HG02763 (cell line): ENCODE measurements at regions not wholly inside any gene's neighbourhood (a gene's known extent, or its start where the extent isn't known, plus 50 kb on each side); places are given as distances from the start of the nearest gene placed in this dataset.

ENCODE experiments used
- ATAC-seq: cut with Tn5 transposase; IDR thresholded peaks from one replicate; pipeline ENCODE4 v1.9.1; 2021; ENCODE audit warnings: mild to moderate bottlenecking, moderate library complexity; ENCODE audit not compliant: unreplicated experiment

- ATAC-seq: no peak
These were observed 398.3 kb downstream of the RFC3 start for GRCh38 chr13:34216256-34216655.

DNA sequence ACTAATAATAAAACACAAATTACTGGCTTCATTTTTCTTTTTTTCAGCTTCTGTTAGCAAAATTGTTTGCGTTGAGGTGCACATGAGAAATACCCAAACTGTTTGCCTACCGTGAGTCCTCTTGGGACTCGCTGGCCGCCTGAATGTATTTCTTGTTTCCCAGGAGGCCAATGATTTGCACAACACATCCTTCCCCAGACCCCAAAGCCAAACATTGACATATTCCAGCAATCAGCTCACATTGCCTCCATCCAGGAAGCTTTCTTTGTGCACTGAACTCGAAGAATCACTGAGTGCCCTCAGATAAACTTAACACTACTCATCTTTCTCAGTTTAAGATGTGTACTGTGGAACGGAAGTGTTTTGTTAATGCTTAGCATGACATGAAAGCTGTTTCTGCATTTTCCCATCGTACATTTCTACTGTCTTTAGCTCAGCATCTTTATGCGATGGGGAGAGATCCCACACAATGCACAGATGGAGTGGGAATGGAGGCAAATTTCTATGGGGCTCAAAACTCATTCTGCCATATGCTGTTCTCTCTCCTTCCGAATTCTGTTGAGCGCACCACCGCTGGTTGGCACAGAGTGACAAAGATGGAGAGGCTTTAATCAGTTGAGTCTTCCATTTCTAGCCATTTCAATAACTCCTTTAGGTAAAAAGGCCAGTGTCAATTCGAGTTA is 399.5 kb downstream of the RFC3 start:
- no peak for ATAC-seq

DNA sequence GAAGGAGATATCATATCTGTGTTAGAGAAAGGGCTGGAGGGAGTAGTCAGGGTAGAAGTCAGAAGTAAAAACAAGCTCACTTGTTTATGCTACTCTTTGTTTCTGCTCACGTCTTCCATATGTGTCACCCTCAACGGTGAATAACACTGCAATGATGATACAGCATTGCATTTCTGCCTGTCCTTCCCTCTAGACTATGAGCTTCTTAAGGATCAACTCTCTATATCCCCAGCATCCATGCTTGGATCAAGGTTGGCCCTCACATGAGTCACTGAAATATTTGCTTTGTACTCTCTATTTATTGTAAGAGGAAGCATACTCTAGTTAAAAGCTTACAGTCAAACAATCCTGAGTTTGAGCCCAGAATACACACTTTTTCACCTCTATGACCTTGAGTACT is 406.0 kb downstream of the RFC3 start:
- no peak for ATAC-seq

DNA sequence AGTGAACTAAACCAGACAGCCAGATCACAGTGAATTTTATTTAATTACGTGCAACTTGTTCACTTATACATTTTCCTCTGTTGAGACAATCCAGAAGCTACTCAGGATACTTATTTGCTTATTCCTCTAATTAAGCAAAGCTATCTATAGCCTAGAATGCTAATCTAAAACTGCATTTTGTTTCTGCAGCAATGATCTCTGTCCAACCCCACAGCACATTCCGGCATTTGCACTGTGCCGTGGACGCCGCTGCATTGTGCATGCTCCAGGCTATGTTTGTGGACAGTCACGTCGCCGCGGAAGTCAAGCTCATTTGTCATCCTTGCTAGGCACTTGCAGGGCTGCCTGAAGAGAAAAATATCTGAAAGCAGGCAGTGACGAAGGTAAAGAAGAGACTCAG is 406.9 kb downstream of the RFC3 start:
- ATAC-seq: no peak

- ATAC-seq: no peak
These were observed 412.3 kb downstream of the RFC3 start for GRCh38 chr13:34230271-34230670.

DNA sequence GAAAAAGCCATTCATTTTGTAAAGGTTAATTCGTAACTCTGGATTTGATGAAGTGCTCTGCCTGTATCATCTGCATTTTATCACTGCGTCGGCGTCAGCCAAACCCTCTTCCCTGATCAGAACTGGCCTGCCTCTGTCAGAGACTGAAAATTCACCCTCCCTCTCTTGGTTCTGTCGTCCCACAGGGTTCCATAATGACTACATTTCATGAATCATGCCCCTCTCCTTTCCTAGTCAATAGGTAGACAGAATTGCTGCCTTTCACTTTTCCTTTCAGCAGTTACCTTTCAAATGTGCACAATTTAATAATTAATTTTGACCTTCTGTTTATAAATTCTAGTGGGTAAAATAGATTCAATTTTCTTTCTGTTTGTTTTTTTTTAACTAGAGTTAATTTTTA is 423.4 kb downstream of the RFC3 start:
- no peak for ATAC-seq

- no peak for ATAC-seq
These were observed 425.5 kb downstream of the RFC3 start for GRCh38 chr13:34243403-34243802.

DNA sequence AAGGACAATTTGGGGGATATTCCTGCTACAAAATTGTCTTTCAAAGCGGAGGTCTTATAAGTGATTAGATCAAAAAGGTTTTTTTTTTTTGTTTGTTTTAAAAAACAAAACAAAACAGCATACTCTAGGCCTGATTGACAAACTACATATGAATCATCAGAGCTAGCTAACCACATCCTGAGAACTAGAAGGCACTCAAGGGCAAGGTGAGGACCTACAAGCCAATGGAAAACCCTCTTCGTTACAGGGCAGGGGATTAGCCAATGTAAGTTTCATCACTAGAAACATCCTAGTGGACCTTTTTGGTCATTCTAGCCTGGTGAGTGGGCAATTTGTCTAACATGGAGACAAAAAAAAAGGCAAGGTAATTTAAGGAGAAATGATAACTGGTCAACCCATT is 428.6 kb downstream of the RFC3 start:
- no peak for ATAC-seq

GRCh38 chr13:34247596-34247995 is 429.6 kb downstream of the RFC3 start:
- ATAC-seq: no peak

GRCh38 chr13:34249546-34250039 is 431.6 kb downstream of the RFC3 start:
- no peak for ATAC-seq

- ATAC-seq: no peak
These were observed 432.3 kb downstream of the RFC3 start for GRCh38 chr13:34250151-34250670.

DNA sequence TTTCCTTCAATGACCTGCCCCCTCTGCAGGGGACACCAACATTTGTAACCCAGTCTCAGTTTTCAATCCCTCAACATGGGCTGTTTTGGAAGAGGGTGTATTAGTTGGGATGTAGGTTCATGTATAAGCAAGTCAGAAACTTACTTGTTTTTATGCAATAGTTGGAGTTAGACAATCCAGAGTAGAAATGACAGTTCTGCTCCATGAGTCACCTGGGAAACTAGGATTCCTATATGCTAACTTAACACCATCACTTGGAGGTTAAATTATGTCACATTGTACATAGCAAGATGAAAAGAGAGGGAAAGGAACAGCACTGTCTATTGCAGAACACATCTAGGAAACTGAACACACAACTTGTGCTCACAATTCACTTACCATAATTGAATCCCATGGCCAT is 436.4 kb downstream of the RFC3 start:
- ATAC-seq: no peak

DNA sequence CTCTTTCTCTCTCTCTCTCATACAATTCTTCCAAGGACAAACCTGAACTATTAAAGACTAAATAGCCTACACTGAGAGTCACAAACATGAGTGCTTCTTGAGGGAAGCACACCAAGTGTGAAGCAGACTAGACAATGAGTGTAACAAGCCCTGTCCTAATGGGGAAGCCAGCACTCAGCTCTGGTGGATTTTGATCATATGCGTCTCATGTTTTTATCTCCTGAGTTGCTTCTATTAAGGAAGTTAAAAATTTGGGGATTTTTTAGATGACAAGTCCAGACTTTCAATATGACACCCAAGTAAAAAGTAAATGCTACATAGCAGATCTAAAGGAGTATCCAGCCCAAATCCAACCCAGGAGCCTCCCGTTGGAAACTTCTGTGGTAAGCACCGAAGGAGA is 437.8 kb downstream of the RFC3 start:
- ATAC-seq: no peak

DNA sequence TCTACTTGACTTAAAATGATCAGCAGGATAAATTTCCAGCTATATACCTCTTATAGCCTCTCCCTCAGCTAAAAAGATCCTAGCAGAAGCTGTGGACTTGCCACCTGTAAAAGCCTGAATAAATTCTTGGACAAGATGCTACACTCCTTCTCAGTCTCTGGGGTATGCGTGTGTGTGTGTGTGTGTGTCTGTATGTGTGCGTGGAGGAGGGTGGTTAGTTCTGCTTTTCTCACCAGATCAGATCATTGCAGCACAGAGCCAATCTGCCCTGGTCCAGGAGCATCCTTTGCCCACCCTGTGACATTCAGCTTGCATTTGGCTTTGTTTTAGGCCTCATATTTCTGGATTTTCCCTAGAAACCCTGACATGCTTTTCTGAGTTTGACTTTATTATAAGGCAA is 438.3 kb downstream of the RFC3 start:
- no peak for ATAC-seq

DNA sequence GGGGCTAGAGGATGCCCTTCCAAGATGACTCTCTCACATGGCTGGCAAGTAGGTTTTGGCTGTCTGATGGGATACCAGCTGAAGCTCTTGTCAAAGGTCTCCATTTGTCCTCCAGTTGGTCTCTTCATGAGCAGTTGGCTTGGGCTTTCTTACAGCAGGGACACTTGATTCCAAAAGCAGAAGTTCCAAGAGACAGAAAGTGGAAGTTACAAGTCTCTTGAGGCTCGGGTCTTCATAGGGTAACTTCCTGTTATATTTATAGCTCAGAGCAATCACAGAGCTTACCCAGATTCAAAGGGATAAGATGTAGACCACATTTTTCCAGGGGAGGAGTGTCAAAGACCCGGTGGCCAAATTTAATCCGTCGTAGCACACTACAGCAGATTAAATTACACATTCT is 440.0 kb downstream of the RFC3 start:
- no peak for ATAC-seq

GRCh38 chr13:34258646-34259386 is 440.9 kb downstream of the RFC3 start:
- no peak for ATAC-seq

DNA sequence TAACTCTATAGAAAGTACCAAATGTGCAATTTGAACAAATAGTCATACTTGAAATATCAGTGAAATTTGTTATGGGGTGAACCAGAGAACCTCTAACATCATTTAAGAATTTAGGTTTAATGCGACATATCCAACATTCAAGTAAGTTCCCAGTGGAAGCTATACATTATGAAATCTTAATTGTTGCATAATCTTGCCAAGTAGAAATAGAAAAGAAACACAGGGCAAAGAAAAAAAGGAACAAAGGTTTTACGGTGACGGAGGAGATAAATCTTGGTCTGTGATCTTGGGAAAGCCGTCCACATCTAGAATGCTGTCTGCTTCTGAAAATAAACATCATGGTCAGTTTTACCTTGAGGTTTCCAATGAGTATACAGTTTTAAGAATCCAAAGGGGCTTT is 445.7 kb downstream of the RFC3 start:
- no peak for ATAC-seq

- ATAC-seq: no peak
These were observed 447.2 kb downstream of the RFC3 start for GRCh38 chr13:34265046-34265679.

DNA sequence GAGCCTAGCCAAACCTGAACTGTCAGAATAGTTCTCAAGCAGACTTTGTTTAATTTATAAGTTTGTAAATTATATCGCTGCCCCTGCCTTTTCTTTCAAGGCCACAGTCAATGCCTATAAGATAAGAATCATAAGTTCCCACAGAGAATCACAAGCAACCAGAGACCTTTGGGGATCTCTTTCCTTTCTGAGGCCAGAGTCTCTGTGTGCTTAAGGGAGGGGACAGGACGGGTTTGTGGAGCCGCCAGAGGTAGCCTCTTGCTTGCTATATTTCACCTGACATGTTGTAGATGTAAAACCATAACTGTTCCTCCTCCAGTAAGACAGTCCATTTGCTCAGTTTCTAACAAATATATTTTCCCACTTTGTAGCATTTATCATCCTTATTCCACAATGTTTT is 458.8 kb downstream of the RFC3 start:
- no peak for ATAC-seq

- ATAC-seq: no peak
These were observed 460.0 kb downstream of the RFC3 start for GRCh38 chr13:34277936-34278335.

DNA sequence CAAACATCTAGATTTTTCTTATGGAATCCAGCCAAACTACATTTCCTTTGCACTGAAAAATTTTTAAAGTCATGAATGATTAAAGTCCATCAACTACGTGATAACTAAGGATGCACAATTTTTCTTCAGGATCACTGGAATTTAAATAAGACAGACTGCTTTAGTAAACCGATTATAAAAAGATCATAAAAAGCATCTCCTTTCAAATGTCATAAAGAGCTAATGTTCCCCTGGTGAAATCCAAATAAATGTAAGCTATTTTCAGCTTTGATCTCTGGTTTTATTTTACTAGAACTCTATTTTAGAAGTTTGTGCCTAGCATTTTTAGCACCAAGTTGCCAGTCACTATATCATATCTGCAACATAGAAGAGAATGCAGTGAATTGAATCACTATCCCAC is 460.8 kb downstream of the RFC3 start:
- no peak for ATAC-seq

GRCh38 chr13:34290661-34291060 is 472.7 kb downstream of the RFC3 start:
- ATAC-seq: no peak
